ENCODE measurements at regions not wholly inside any gene's neighbourhood (a gene's known extent, or its start where the extent isn't known, plus 50 kb on each side); places are given as distances from the start of the nearest gene placed in this dataset.

DNA sequence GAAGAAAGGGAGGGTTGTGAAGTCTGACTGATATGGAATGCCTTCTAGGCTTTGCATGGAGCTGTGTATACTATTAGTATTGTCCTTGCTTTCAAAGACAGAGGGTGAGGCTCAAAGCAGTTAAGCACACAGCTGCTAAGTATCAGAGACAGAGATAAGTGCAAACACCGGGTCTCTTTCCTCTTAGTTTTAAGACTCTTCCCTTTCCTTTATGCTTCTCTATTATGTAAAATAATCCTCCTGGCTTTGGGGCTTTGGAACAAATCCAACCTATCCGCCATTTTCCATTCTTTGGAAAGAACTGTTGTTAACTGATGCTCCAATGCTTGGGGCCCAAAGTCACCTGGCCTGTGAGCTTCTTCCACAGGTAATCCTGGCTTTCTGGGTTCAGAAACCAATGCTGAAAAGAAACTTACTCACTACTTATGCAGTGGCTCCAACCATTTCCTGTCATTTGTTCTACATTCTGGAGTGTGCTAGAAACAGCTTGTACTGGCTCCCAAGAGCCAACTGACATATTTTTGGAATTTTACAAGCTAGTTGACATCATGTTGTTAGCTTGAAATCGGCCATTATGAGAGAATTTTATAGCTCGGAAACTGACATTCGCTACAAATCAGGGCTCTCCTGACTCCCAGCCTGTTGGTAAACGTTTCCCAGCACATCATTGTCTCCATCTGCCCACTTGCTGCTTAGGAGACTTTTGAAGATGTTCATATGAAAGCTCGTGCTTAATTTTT, 67.5 kb downstream of the DNTTIP2 start:
- 49% methylated on average over 7 of the region's 7 CpGs for WGBS (ENCODE audit: insufficient coverage, insufficient replicate concordance, low lambda C conversion rate, missing lambda C conversion rate)
- no peaks in the 10 kb centered on the region for H3K36me3 ChIP-seq (ENCODE audit: control insufficient read depth in 2 of 2, insufficient read depth in 2 of 2, low read length in 1 of 2)
- no peaks in the 10 kb centered on the region for H3K79me2 ChIP-seq (ENCODE audit: control insufficient read depth, insufficient read depth, low read length)
- TF ChIP-seq BCL11A (IDR thresholded peaks at IDR 0.05; ENCODE audit: low read depth, low read length) = no peak
- TF ChIP-seq, protein P1, sequence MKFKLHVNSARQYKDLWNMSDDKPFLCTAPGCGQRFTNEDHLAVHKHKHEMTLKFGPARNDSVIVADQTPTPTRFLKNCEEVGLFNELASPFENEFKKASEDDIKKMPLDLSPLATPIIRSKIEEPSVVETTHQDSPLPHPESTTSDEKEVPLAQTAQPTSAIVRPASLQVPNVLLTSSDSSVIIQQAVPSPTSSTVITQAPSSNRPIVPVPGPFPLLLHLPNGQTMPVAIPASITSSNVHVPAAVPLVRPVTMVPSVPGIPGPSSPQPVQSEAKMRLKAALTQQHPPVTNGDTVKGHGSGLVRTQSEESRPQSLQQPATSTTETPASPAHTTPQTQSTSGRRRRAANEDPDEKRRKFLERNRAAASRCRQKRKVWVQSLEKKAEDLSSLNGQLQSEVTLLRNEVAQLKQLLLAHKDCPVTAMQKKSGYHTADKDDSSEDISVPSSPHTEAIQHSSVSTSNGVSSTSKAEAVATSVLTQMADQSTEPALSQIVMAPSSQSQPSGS (IDR thresholded peaks at IDR 0.05; ENCODE audit: low read length) = no peak
- TF ChIP-seq TCF3 (IDR thresholded peaks at IDR 0.05; ENCODE audit: borderline replicate concordance, insufficient read depth, low read depth, low read length) = no peak
- no peak for TF ChIP-seq KLF5 (IDR thresholded peaks at IDR 0.05; ENCODE audit: partially characterized antibody)
- TF ChIP-seq MTA3 (IDR thresholded peaks at IDR 0.05; ENCODE audit: borderline replicate concordance, low read length) = no peak
- no peak for TF ChIP-seq MYB (IDR thresholded peaks at IDR 0.05; ENCODE audit: borderline replicate concordance, low read depth, low read length)
- TF ChIP-seq NRF1 (conservative IDR thresholded peaks at IDR 0.05; ENCODE audit: low read depth, low read length) = no peak
- TF ChIP-seq, protein P2, sequence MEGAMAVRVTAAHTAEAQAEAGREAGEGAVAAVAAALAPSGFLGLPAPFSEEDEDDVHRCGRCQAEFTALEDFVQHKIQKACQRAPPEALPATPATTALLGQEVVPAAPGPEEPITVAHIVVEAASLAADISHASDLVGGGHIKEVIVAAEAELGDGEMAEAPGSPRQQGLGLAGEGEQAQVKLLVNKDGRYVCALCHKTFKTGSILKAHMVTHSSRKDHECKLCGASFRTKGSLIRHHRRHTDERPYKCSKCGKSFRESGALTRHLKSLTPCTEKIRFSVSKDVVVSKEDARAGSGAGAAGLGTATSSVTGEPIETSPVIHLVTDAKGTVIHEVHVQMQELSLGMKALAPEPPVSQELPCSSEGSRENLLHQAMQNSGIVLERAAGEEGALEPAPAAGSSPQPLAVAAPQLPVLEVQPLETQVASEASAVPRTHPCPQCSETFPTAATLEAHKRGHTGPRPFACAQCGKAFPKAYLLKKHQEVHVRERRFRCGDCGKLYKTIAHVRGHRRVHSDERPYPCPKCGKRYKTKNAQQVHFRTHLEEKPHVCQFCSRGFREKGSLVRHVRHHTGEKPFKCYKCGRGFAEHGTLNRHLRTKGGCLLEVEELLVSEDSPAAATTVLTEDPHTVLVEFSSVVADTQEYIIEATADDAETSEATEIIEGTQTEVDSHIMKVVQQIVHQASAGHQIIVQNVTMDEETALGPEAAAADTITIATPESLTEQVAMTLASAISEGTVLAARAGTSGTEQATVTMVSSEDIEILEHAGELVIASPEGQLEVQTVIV (IDR thresholded peaks at IDR 0.05; ENCODE audit: borderline replicate concordance, partially characterized antibody) = no peak
- TF ChIP-seq RFX5 (IDR thresholded peaks at IDR 0.05; ENCODE audit: low read depth, low read length) = no peak
- TF ChIP-seq, protein P3, sequence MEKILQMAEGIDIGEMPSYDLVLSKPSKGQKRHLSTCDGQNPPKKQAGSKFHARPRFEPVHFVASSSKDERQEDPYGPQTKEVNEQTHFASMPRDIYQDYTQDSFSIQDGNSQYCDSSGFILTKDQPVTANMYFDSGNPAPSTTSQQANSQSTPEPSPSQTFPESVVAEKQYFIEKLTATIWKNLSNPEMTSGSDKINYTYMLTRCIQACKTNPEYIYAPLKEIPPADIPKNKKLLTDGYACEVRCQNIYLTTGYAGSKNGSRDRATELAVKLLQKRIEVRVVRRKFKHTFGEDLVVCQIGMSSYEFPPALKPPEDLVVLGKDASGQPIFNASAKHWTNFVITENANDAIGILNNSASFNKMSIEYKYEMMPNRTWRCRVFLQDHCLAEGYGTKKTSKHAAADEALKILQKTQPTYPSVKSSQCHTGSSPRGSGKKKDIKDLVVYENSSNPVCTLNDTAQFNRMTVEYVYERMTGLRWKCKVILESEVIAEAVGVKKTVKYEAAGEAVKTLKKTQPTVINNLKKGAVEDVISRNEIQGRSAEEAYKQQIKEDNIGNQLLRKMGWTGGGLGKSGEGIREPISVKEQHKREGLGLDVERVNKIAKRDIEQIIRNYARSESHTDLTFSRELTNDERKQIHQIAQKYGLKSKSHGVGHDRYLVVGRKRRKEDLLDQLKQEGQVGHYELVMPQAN (conservative IDR thresholded peaks at IDR 0.05) = no peak
- TF ChIP-seq IKZF2 (IDR thresholded peaks at IDR 0.05) = no peak
- TF ChIP-seq PAX5 (IDR thresholded peaks at IDR 0.05; ENCODE audit: borderline replicate concordance, low read depth, low read length) = no peak
- no peak for TF ChIP-seq NR2F1 (conservative IDR thresholded peaks at IDR 0.05)
- no peak for TF ChIP-seq ZSCAN29 (IDR thresholded peaks at IDR 0.05)
- TF ChIP-seq, protein P4, sequence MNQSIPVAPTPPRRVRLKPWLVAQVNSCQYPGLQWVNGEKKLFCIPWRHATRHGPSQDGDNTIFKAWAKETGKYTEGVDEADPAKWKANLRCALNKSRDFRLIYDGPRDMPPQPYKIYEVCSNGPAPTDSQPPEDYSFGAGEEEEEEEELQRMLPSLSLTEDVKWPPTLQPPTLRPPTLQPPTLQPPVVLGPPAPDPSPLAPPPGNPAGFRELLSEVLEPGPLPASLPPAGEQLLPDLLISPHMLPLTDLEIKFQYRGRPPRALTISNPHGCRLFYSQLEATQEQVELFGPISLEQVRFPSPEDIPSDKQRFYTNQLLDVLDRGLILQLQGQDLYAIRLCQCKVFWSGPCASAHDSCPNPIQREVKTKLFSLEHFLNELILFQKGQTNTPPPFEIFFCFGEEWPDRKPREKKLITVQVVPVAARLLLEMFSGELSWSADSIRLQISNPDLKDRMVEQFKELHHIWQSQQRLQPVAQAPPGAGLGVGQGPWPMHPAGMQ (IDR thresholded peaks at IDR 0.05; ENCODE audit: borderline replicate concordance) = no peak
- ChIA-PET POLR2A (interaction anchor here (1.1 kb wide), 1 partner anchor 182 kb away, joined by 4 read pairs; no protein-coding TSS in a partner anchor), RAD21 (ENCODE audit: unreplicated experiment) (interaction anchor here (0.7 to 9.9 kb wide), 16 partner anchors 60 to 507 kb away, joined by 3 to 483 read pairs (median 4); partner anchors contain the start of gene BCAR3), SMC1A (ENCODE audit: uncharacterized antibody, unreplicated experiment) (interaction anchor here (0.8 to 11.0 kb wide), 24 partner anchors 8 to 507 kb away, joined by 3 to 505 read pairs (median 4); partner anchors contain the start of gene BCAR3), CTCF (interaction anchor here (0.8 to 9.1 kb wide), 12 partner anchors 9 to 509 kb away, joined by 3 to 555 read pairs (median 8); no protein-coding TSS in a partner anchor)
- DNase-seq (ENCODE audit: low read depth, low spot score) (no peak), FAIRE-seq (no peak), ATAC-seq (no peak)
- H2AFZ ChIP-seq (ENCODE audit: control insufficient read depth, low read depth, low read length) = no peak overlapping the region
- H4K20me1 ChIP-seq (ENCODE audit: control insufficient read depth, insufficient read depth) = no peaks in the 10 kb centered on the region
- H3K4me2 ChIP-seq (ENCODE audit: control insufficient read depth, insufficient read depth) = no peak overlapping the region
- H3K27me3 ChIP-seq (replicated peaks in 1 of 2; ENCODE audit: control insufficient read depth in 2 of 2, insufficient read depth in 2 of 2, low read length in 1 of 2) = no peaks in the 10 kb centered on the region; a peak in 1 of 4 replicates
- intact Hi-C loops (cut with micrococcal nuclease; ENCODE audit: unreplicated experiment) = no loop called here
- H3K27ac ChIP-seq (ENCODE audit: control insufficient read depth, insufficient read depth) = no peak overlapping the region
- no peaks in the 10 kb centered on the region for H3K9me3 ChIP-seq (replicated peaks; ENCODE audit: control insufficient read depth, insufficient read depth, low read length)
- no TSS peak for BruUV-seq (replicated peaks)
- H3K9ac ChIP-seq (ENCODE audit: control insufficient read depth, insufficient read depth, low read length) = no peak overlapping the region
- no peaks in the 10 kb centered on the region for H3K4me1 ChIP-seq (ENCODE audit: control insufficient read depth, insufficient read depth, low read length)
- H3K4me3 ChIP-seq = no peak overlapping the region
- in situ Hi-C loops (cut with MboI) = no loop called here

Data from GM12878 (cell line).